ENCODE measurements at regions not wholly inside any gene's neighbourhood (a gene's known extent, or its start where the extent isn't known, plus 50 kb on each side); places are given as distances from the start of the nearest gene placed in this dataset.
"Not testable (repeated sequence)": the region's sequence is repeated elsewhere in the genome, so short reads cannot be mapped to it uniquely, and the experiment has no call there.

DNA sequence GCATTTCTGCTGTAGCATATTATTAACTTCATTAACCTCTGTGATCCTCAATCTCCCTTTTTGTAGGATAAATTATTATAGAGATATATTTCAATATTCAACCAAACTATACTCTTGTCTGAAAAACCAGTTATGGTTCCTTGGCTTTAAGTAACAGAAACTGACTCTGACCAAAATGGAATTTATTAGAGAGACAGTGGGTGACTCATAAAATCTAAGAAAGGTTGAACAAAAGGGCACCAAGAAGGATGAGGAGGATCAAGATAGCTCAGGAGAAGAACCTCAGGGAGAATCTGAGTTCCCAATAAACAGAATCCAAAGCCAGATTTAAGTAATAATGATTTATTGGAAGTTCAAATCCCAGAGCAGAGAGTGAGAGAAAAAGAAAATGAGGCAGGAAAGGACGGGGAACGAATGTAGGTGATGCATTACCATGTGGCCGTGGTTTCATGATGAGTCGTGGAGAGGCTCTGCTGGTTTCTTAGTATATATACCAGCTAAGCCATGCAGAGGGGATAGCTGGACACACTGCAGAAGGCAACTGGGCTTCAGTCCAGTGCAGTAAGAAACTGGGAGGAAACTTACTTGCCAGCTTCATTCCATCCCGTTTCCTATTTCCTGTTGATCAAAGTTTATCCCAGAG, 151.5 kb upstream of the GOT2 start:
- TF ChIP-seq POLR2A (IDR thresholded peaks at IDR 0.05) (no peak), POLR2AphosphoS5 (IDR thresholded peaks at IDR 0.05) (no peak)
- TF ChIP-seq, protein P1, sequence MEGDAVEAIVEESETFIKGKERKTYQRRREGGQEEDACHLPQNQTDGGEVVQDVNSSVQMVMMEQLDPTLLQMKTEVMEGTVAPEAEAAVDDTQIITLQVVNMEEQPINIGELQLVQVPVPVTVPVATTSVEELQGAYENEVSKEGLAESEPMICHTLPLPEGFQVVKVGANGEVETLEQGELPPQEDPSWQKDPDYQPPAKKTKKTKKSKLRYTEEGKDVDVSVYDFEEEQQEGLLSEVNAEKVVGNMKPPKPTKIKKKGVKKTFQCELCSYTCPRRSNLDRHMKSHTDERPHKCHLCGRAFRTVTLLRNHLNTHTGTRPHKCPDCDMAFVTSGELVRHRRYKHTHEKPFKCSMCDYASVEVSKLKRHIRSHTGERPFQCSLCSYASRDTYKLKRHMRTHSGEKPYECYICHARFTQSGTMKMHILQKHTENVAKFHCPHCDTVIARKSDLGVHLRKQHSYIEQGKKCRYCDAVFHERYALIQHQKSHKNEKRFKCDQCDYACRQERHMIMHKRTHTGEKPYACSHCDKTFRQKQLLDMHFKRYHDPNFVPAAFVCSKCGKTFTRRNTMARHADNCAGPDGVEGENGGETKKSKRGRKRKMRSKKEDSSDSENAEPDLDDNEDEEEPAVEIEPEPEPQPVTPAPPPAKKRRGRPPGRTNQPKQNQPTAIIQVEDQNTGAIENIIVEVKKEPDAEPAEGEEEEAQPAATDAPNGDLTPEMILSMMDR (IDR thresholded peaks at IDR 0.05), result no peak
- Histone ChIP-seq H3K27me3 (replicated peaks; ENCODE audit: insufficient read depth) (no peaks in the 10 kb centered on the region), H3K36me3 (no peaks in the 10 kb centered on the region), H3K9me3 (no peaks in the 10 kb centered on the region), H3K4me1 (replicated peaks) (no peaks in the 10 kb centered on the region), H3K4me3 (no peak overlapping the region), H3K27ac (no peak overlapping the region)
- 73% methylated on average over 5 of the region's 5 CpGs for WGBS
- no peak for DNase-seq (ENCODE audit: low spot score)
- intact Hi-C loops (cut with DNase I), result no loop called here

- Histone ChIP-seq H3K36me3 (no peaks in the 10 kb centered on the region), H3K4me1 (replicated peaks) (no peaks in the 10 kb centered on the region), H3K27ac (no peak overlapping the region)
Observed at GRCh38 chr16:58884141-58884540, 150.0 kb upstream of the GOT2 start.

GRCh38 chr16:58883131-58883530, 149.0 kb upstream of the GOT2 start:
- H3K9me3 ChIP-seq, result no peaks in the 10 kb centered on the region
- DNase-seq (ENCODE audit: low spot score), result no peak
- H3K27ac ChIP-seq, result no peak overlapping the region
- TF ChIP-seq POLR2AphosphoS5 (IDR thresholded peaks at IDR 0.05) (no peak), POLR2A (IDR thresholded peaks at IDR 0.05) (no peak)
- TF ChIP-seq, protein P1 (IDR thresholded peaks at IDR 0.05), result no peak
- no peaks in the 10 kb centered on the region for H3K4me1 ChIP-seq (replicated peaks)
- H3K27me3 ChIP-seq (replicated peaks; ENCODE audit: insufficient read depth), result no peaks in the 10 kb centered on the region
- 81% methylated on average over 3 of the region's 3 CpGs for WGBS
- no peaks in the 10 kb centered on the region for H3K36me3 ChIP-seq
- intact Hi-C loops (cut with DNase I), result no loop called here
- H3K4me3 ChIP-seq, result no peak overlapping the region

More at GRCh38 chr16:58884141-58884540, 150.0 kb upstream of the GOT2 start:
- DNase-seq (ENCODE audit: low spot score), result no peak
- Histone ChIP-seq H3K4me3 (no peak overlapping the region), H3K9me3 (no peaks in the 10 kb centered on the region), H3K27me3 (replicated peaks; ENCODE audit: insufficient read depth) (no peaks in the 10 kb centered on the region)
- intact Hi-C loops (cut with DNase I), result no loop called here
- TF ChIP-seq, protein P1 (IDR thresholded peaks at IDR 0.05), result no peak
- TF ChIP-seq POLR2A (IDR thresholded peaks at IDR 0.05) (no peak), POLR2AphosphoS5 (IDR thresholded peaks at IDR 0.05) (no peak)

DNA sequence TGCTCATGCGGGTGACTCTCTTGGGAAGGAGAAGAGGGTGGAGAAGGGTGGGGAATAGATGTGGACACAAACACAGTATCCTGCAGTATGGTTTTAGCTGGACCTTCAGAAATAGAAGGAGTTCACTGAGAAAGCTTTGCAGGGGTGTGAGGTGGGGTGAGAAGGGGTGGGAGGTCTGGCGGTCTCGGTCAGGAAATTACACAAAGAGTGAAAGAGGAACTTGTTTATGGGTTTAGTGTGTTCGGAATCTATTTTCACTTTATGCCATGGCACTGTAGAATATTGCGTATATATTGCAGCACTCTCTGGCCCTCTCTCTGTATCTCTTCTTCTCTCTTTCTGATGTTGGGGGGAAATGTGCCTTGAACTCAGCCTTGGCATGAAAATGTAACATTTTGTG, 148.2 kb upstream of the GOT2 start:
- Histone ChIP-seq H3K36me3 (no peaks in the 10 kb centered on the region), H3K27ac (no peak overlapping the region), H3K27me3 (replicated peaks; ENCODE audit: insufficient read depth) (no peaks in the 10 kb centered on the region), H3K9me3 (no peaks in the 10 kb centered on the region), H3K4me1 (replicated peaks) (no peaks in the 10 kb centered on the region), H3K4me3 (no peak overlapping the region)
- TF ChIP-seq POLR2A (IDR thresholded peaks at IDR 0.05) (no peak), POLR2AphosphoS5 (IDR thresholded peaks at IDR 0.05) (no peak)
- TF ChIP-seq, protein P1 (IDR thresholded peaks at IDR 0.05), result no peak
- WGBS, result 81% methylated on average over 5 of the region's 5 CpGs
- DNase-seq (ENCODE audit: low spot score), result no peak
- intact Hi-C loops (cut with DNase I), result no loop called here

DNA sequence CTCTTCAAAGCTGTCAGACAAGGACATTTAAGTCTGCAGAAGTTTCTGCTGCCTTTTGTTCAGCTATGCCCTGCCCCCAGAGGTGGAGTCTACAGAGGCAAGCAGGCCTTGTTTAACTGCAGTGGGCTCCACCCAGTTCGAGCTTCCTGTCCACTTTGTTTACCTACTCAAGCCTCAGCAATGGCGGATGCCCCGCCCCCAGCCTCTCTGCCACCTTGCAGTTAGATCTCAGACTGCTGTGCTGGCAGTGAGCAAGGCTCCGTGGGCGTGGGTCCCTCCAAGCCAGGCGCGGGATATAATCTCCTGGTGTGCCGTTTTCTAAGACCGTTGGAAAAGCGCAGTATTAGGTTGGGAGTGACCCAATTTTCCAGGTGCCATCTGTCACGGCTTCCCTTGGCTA, 144.5 kb upstream of the GOT2 start:
- H3K27ac ChIP-seq; intact Hi-C loops (cut with DNase I); H3K4me1 ChIP-seq (replicated peaks); DNase-seq (ENCODE audit: low spot score); H3K27me3 ChIP-seq (replicated peaks; ENCODE audit: insufficient read depth); H3K9me3 ChIP-seq; H3K4me3 ChIP-seq; H3K36me3 ChIP-seq: not testable (repeated sequence)
- 91% methylated on average over 11 of the region's 11 CpGs for WGBS

Measured in prostate gland (tissue), 2 donors.